Uterus (tissue), 2 donors: ENCODE measurements at regions not wholly inside any gene's neighbourhood (a gene's known extent, or its start where the extent isn't known, plus 50 kb on each side); places are given as distances from the start of the nearest gene placed in this dataset.

Experiments used
- CTCF ChIP-seq, 4 experiments: fragments of 200-600 bp in 2 of 4; fragments of 450-650 bp in 2 of 4; sonication (generic) in 2 of 4; IDR thresholded peaks; one replicate each; pipeline ENCODE4 v1.5.1; 2016 to 2019; ENCODE audit warnings: antibody characterized with exemption in 4 of 4, mild to moderate bottlenecking in 2 of 4, moderate library complexity in 1 of 4
- POLR2A ChIP-seq, 2 donors: fragments of 450-650 bp; IDR thresholded peaks; one replicate each; pipeline ENCODE4 v1.6.1; 2016; ENCODE audit warnings: antibody characterized with exemption in 2 of 2, mild to moderate bottlenecking in 1 of 2, moderate library complexity in 1 of 2

- TF ChIP-seq POLR2A (IDR thresholded peaks at IDR 0.05) (no peak), CTCF (IDR thresholded peaks at IDR 0.05) (no peak)
Observed at GRCh38 chr16:72621651-72622050, 426.3 kb downstream of the ZFHX3 start.
